ENCODE measurements at regions not wholly inside any gene's neighbourhood (a gene's known extent, or its start where the extent isn't known, plus 50 kb on each side); places are given as distances from the start of the nearest gene placed in this dataset.

- Histone ChIP-seq H3K9me3 (ENCODE audit: severe bottlenecking) (no peaks in the 10 kb centered on the region), H3K27ac (no peak overlapping the region), H3K27me3 (ENCODE audit: insufficient read depth, low read depth, severe bottlenecking) (no peaks in the 10 kb centered on the region), H3K36me3 (no peaks in the 10 kb centered on the region), H3K4me3 (ENCODE audit: low read depth, low read length) (no peak overlapping the region)
- DNase-seq = no peak
- TF ChIP-seq, protein P1, sequence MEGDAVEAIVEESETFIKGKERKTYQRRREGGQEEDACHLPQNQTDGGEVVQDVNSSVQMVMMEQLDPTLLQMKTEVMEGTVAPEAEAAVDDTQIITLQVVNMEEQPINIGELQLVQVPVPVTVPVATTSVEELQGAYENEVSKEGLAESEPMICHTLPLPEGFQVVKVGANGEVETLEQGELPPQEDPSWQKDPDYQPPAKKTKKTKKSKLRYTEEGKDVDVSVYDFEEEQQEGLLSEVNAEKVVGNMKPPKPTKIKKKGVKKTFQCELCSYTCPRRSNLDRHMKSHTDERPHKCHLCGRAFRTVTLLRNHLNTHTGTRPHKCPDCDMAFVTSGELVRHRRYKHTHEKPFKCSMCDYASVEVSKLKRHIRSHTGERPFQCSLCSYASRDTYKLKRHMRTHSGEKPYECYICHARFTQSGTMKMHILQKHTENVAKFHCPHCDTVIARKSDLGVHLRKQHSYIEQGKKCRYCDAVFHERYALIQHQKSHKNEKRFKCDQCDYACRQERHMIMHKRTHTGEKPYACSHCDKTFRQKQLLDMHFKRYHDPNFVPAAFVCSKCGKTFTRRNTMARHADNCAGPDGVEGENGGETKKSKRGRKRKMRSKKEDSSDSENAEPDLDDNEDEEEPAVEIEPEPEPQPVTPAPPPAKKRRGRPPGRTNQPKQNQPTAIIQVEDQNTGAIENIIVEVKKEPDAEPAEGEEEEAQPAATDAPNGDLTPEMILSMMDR (IDR thresholded peaks at IDR 0.05; ENCODE audit: low read depth, low read length) = no peak
Measured at GRCh38 chr11:122279194-122279593, 163.2 kb upstream of the BLID start.

GRCh38 chr11:122277493-122277892 lies 161.5 kb upstream of the BLID start:
- Histone ChIP-seq H3K9me3 (ENCODE audit: severe bottlenecking) (no peaks in the 10 kb centered on the region), H3K36me3 (no peaks in the 10 kb centered on the region), H3K4me3 (ENCODE audit: low read depth, low read length) (no peak overlapping the region), H3K27me3 (ENCODE audit: insufficient read depth, low read depth, severe bottlenecking) (no peaks in the 10 kb centered on the region), H3K27ac (no peak overlapping the region)
- TF ChIP-seq, protein P1 (IDR thresholded peaks at IDR 0.05; ENCODE audit: low read depth, low read length) = no peak
- DNase-seq = no peak

DNA sequence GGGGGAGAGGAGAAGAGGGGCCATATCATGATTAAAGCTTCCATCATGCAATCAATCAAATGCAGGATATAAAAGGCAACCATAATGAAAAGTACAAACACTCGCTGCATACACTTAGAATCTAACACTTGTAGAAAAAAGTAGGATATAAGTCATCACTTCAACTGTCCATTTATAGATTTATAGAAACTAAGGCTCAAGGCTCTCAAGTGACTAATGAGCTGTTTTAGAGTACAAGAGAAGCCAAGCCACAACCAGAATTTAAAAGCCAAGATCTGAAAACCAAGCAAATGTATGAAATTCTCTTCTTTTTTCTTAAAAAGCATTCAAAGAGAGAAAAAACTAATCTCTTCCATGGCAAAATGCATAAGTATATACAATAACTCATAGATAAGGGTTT lies 160.2 kb upstream of the BLID start:
- Histone ChIP-seq H3K27ac (no peak overlapping the region), H3K9me3 (ENCODE audit: severe bottlenecking) (no peaks in the 10 kb centered on the region), H3K4me3 (ENCODE audit: low read depth, low read length) (no peak overlapping the region), H3K36me3 (no peaks in the 10 kb centered on the region), H3K27me3 (ENCODE audit: insufficient read depth, low read depth, severe bottlenecking) (no peaks in the 10 kb centered on the region)
- TF ChIP-seq, protein P1 (IDR thresholded peaks at IDR 0.05; ENCODE audit: low read depth, low read length) = no peak
- no peak for DNase-seq

DNA sequence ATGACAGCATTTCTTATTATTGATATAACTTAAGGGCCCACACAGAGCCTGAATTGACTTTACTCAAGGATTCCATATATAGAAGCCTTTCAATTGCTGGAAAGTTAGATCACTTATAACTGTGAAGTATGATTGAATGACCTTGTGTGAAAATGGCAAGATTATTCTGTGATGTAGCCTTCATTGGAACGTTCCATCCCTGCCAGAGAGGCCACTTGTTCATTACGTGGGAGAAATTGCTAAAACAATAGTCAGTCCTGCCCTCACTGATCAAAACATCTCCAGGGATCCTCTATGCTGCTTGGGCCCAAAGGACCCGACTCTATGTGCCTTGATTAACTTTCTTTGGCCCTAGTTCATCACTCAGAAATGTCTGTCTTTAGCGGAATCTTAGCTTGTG lies 159.5 kb upstream of the BLID start:
- no peaks in the 10 kb centered on the region for H3K27me3 ChIP-seq (ENCODE audit: insufficient read depth, low read depth, severe bottlenecking)
- H3K4me3 ChIP-seq (ENCODE audit: low read depth, low read length) = no peak overlapping the region
- no peaks in the 10 kb centered on the region for H3K9me3 ChIP-seq (ENCODE audit: severe bottlenecking)
- no peak for DNase-seq
- H3K36me3 ChIP-seq = no peaks in the 10 kb centered on the region
- TF ChIP-seq, protein P1 (IDR thresholded peaks at IDR 0.05; ENCODE audit: low read depth, low read length) = no peak
- no peak overlapping the region for H3K27ac ChIP-seq

DNA sequence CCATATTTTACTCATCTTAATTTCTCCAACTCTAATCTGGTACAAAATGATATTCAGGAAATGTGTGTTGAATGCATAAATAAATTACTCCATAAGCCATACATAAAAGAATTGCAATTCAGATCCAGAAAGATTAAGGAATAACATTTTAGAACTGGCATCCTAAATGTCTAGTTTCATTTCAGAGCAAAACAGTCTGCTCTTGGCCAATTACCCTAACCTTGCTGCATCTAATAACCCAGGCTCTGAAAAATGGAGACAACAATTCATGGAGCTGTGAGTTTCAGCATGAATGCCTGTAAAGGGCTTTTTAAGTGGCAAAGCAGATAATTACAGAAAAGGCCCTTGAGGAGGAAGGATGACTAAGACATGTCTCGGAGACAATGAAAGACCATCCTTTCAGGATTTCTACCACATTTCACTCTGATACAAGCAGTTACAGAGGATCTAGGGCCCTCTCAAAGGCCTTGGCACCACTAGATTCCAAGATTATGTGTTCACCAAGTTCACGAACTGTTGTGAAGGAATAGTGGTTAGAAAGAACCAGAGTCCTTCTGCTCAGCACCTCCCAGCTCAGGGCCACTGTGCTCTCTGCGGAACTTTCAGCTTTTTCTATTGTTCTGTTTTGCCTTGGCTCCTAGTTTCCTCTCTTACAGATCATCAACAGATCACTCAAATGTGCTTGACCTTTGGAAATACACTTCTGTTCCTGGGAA lies 157.6 kb upstream of the BLID start:
- no peak overlapping the region for H3K27ac ChIP-seq
- no peaks in the 10 kb centered on the region for H3K36me3 ChIP-seq
- H3K4me3 ChIP-seq (ENCODE audit: low read depth, low read length) = no peak overlapping the region
- no peaks in the 10 kb centered on the region for H3K9me3 ChIP-seq (ENCODE audit: severe bottlenecking)
- no peak for DNase-seq
- no peaks in the 10 kb centered on the region for H3K27me3 ChIP-seq (ENCODE audit: insufficient read depth, low read depth, severe bottlenecking)
- TF ChIP-seq, protein P1 (IDR thresholded peaks at IDR 0.05; ENCODE audit: low read depth, low read length) = no peak

DNA sequence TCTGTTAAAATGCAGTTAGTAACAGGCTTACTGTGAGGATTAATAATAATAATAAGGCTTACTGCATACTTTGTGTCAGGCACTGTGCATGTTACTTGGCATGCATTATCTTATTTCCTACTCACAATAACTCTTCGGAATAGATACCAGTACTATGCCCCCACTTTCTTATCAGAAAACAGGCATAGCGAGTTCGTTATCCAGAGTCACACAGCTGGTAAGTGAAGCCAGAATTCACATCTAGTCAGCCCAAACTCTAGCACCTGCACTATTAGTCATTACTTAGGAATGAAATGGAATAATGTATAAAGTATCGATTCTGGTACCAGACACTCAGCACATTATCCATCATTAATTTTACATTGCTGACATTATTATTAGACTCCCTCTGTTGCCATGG lies 155.7 kb upstream of the BLID start:
- Histone ChIP-seq H3K27me3 (ENCODE audit: insufficient read depth, low read depth, severe bottlenecking) (no peaks in the 10 kb centered on the region), H3K27ac (peak overlapping the region; percentile 78), H3K36me3 (no peaks in the 10 kb centered on the region), H3K4me3 (ENCODE audit: low read depth, low read length) (no peak overlapping the region), H3K9me3 (ENCODE audit: severe bottlenecking) (no peaks in the 10 kb centered on the region)
- DNase-seq = no peak
- TF ChIP-seq, protein P1 (IDR thresholded peaks at IDR 0.05; ENCODE audit: low read depth, low read length) = no peak
